ENCODE measurements at regions not wholly inside any gene's neighbourhood (a gene's known extent, or its start where the extent isn't known, plus 50 kb on each side); places are given as distances from the start of the nearest gene placed in this dataset.

- Histone ChIP-seq H3K27ac (no peak overlapping the region), H3K4me3 (ENCODE audit: low read depth, low read length) (peak overlapping the region; percentile 40), H3K36me3 (replicated peaks) (no peaks in the 10 kb centered on the region), H3K27me3 (replicated peaks) (no peaks in the 10 kb centered on the region)
- DNase-seq = no peak
- in situ Hi-C loops (cut with HindIII; ENCODE audit: low pct_ligation_motif_present, low sequenced_read_pairs) = no loop called here
- TF ChIP-seq CTCF (IDR thresholded peaks at IDR 0.05; ENCODE audit: low read depth, low read length, missing control alignments) = no peak
Observed at GRCh38 chr7:65731129-65731528, 141.7 kb upstream of the VKORC1L1 start.

- H3K4me3 ChIP-seq (ENCODE audit: low read depth, low read length) = peak overlapping the region; percentile 40
- H3K27me3 ChIP-seq (replicated peaks) = no peaks in the 10 kb centered on the region
- H3K27ac ChIP-seq = no peak overlapping the region
- peak; percentile 66 for TF ChIP-seq CTCF (IDR thresholded peaks at IDR 0.05; ENCODE audit: low read depth, low read length, missing control alignments)
- DNase-seq = peak; percentile 17
- H3K36me3 ChIP-seq (replicated peaks) = no peaks in the 10 kb centered on the region
- in situ Hi-C loops (cut with HindIII; ENCODE audit: low pct_ligation_motif_present, low sequenced_read_pairs) = no loop called here
Observed at GRCh38 chr7:65731562-65732035, 141.3 kb upstream of the VKORC1L1 start.

GRCh38 chr7:65744406-65744805, 128.5 kb upstream of the VKORC1L1 start:
- no peak for TF ChIP-seq CTCF (IDR thresholded peaks at IDR 0.05; ENCODE audit: low read depth, low read length, missing control alignments)
- Histone ChIP-seq H3K27me3 (replicated peaks) (no peaks in the 10 kb centered on the region), H3K27ac (no peak overlapping the region), H3K4me3 (ENCODE audit: low read depth, low read length) (no peak overlapping the region), H3K36me3 (replicated peaks) (no peaks in the 10 kb centered on the region)
- DNase-seq = no peak
- in situ Hi-C loops (cut with HindIII; ENCODE audit: low pct_ligation_motif_present, low sequenced_read_pairs) = no loop called here

GRCh38 chr7:65746398-65746669, 126.5 kb upstream of the VKORC1L1 start:
- no peak for TF ChIP-seq CTCF (IDR thresholded peaks at IDR 0.05; ENCODE audit: low read depth, low read length, missing control alignments)
- no peak overlapping the region for H3K4me3 ChIP-seq (ENCODE audit: low read depth, low read length)
- H3K27me3 ChIP-seq (replicated peaks) = no peaks in the 10 kb centered on the region
- H3K36me3 ChIP-seq (replicated peaks) = no peaks in the 10 kb centered on the region
- peak; percentile 29 for DNase-seq
- in situ Hi-C loops (cut with HindIII; ENCODE audit: low pct_ligation_motif_present, low sequenced_read_pairs) = no loop called here
- peak overlapping the region; percentile 63 for H3K27ac ChIP-seq

GRCh38 chr7:65749039-65749438, 123.8 kb upstream of the VKORC1L1 start:
- DNase-seq = no peak
- in situ Hi-C loops (cut with HindIII; ENCODE audit: low pct_ligation_motif_present, low sequenced_read_pairs) = no loop called here
- Histone ChIP-seq H3K27me3 (replicated peaks) (no peaks in the 10 kb centered on the region), H3K4me3 (ENCODE audit: low read depth, low read length) (no peak overlapping the region), H3K36me3 (replicated peaks) (no peaks in the 10 kb centered on the region), H3K27ac (no peak overlapping the region)
- TF ChIP-seq CTCF (IDR thresholded peaks at IDR 0.05; ENCODE audit: low read depth, low read length, missing control alignments) = no peak

- no peaks in the 10 kb centered on the region for H3K36me3 ChIP-seq (replicated peaks)
- no peaks in the 10 kb centered on the region for H3K27me3 ChIP-seq (replicated peaks)
- no peak for TF ChIP-seq CTCF (IDR thresholded peaks at IDR 0.05; ENCODE audit: low read depth, low read length, missing control alignments)
- DNase-seq = no peak
- no peak overlapping the region for H3K4me3 ChIP-seq (ENCODE audit: low read depth, low read length)
- no peak overlapping the region for H3K27ac ChIP-seq
- in situ Hi-C loops (cut with HindIII; ENCODE audit: low pct_ligation_motif_present, low sequenced_read_pairs) = no loop called here
Observed at GRCh38 chr7:65749518-65749917, 123.4 kb upstream of the VKORC1L1 start.
